OCI-LY7 (cell line): ENCODE measurements at regions not wholly inside any gene's neighbourhood (a gene's known extent, or its start where the extent isn't known, plus 50 kb on each side); places are given as distances from the start of the nearest gene placed in this dataset.

Source experiments
- CTCF ChIP-seq: fragments of 200-600 bp; sonication (generic); conservative IDR thresholded peaks from 2 replicates; pipeline ENCODE4 v1.5.1; 2014; ENCODE audit warnings: mild to moderate bottlenecking, antibody characterized with exemption, low read length, moderate library complexity, mixed read lengths
- EZH2phosphoT487 ChIP-seq: fragments of 200-600 bp; sonication (generic); IDR thresholded peaks from 2 replicates; pipeline ENCODE4 v1.6.1; 2018; ENCODE audit warnings: low read depth, borderline replicate concordance, mild to moderate bottlenecking, mixed run types, antibody characterized with exemption, low read length, moderate library complexity, mixed read lengths

- TF ChIP-seq CTCF = no peak
- no peak for TF ChIP-seq EZH2phosphoT487
Observed at GRCh38 chr10:85194706-85195105, 866.3 kb downstream of the CCSER2 start.
